ENCODE measurements at regions not wholly inside any gene's neighbourhood (a gene's known extent, or its start where the extent isn't known, plus 50 kb on each side); places are given as distances from the start of the nearest gene placed in this dataset.

DNA sequence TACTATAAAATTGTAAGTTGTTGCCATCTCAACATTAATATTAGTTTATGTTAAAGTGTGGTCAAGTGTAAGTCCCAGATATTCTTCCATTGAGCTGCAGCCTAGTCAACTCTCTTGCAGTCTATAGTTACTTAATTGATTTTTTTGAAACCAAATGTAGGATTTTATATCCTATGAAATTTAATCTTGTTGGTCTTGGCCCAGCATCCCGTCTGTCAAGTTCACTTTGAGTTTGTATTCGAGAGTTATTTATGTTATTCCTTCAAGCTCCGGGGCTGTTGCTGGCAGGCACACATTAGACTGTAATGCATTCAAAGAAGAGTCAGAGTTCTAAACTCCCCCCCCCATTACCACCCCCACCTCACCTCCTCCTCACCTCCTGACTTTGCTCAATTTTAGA lies 71.0 kb upstream of the SPACA1 start:
- intact Hi-C loops (cut with micrococcal nuclease) = no loop called here
- ATAC-seq (no peak), DNase-seq (no peak)
- Mint-ChIP-seq H3K27ac (no peak overlapping the region), H3K4me1 (ENCODE audit: low read depth) (no peaks in the 10 kb centered on the region), H3K9me3 (no peaks in the 10 kb centered on the region), H3K36me3 (ENCODE audit: low read depth) (no peaks in the 10 kb centered on the region), H3K27me3 (peaks cover 23% of the 10 kb centered on the region), H3K4me3 (no peak overlapping the region)
- ChIA-PET CTCF (no interaction called here), POLR2A (no interaction called here)
- TF ChIP-seq, protein P1, sequence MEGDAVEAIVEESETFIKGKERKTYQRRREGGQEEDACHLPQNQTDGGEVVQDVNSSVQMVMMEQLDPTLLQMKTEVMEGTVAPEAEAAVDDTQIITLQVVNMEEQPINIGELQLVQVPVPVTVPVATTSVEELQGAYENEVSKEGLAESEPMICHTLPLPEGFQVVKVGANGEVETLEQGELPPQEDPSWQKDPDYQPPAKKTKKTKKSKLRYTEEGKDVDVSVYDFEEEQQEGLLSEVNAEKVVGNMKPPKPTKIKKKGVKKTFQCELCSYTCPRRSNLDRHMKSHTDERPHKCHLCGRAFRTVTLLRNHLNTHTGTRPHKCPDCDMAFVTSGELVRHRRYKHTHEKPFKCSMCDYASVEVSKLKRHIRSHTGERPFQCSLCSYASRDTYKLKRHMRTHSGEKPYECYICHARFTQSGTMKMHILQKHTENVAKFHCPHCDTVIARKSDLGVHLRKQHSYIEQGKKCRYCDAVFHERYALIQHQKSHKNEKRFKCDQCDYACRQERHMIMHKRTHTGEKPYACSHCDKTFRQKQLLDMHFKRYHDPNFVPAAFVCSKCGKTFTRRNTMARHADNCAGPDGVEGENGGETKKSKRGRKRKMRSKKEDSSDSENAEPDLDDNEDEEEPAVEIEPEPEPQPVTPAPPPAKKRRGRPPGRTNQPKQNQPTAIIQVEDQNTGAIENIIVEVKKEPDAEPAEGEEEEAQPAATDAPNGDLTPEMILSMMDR (IDR thresholded peaks at IDR 0.05) = no peak

DNA sequence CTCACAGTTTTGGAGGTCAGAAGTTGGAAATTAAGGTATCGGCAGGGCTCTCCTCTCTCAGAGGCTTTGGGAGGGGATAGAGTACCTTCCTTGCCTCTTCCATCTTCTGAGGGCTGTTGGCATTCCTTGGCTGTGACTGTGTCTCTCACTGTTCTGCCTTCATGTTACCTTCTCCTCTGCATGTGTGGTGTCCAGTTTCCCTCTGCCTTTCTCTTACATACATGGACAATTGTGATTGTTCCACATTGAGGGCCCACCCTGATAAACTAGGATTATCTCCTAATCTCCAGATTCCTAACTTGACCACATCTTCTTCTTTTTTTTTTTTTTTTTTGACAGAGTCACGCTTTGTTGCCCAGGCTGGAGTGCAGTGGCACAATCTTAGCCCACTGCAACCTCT lies 72.1 kb upstream of the SPACA1 start:
- H3K4me1 Mint-ChIP-seq (ENCODE audit: low read depth) = no peaks in the 10 kb centered on the region
- no peak overlapping the region for H3K27ac Mint-ChIP-seq
- CTCF ChIA-PET = no interaction called here
- POLR2A ChIA-PET = no interaction called here
- H3K9me3 Mint-ChIP-seq = no peaks in the 10 kb centered on the region
- TF ChIP-seq, protein P1 (IDR thresholded peaks at IDR 0.05) = no peak
- ATAC-seq (no peak), DNase-seq (no peak)
- H3K36me3 Mint-ChIP-seq (ENCODE audit: low read depth) = no peaks in the 10 kb centered on the region
- peaks cover 19% of the 10 kb centered on the region for H3K27me3 Mint-ChIP-seq
- no peak overlapping the region for H3K4me3 Mint-ChIP-seq
- intact Hi-C loops (cut with micrococcal nuclease) = no loop called here

DNA sequence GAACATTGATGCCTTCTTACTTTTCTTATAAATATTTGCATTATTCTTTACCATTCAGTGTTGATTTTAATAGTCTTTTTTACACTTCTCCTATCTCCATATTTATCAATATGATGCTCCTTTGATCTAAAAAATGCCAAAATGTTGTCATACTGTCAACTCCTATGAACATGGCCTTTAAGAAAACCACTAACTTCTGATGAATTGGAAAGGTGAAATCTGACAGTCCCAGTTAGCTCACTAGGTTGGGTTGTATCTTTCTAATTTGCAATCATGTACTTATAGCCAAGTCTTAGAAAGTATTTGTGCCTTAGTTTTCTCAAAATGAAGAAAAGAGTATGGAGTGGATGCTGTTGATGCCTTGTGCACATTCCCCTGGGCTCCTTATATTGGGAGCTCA lies 75.4 kb upstream of the SPACA1 start:
- CTCF ChIA-PET = no interaction called here
- DNase-seq (no peak), ATAC-seq (no peak)
- Mint-ChIP-seq H3K36me3 (ENCODE audit: low read depth) (no peaks in the 10 kb centered on the region), H3K4me1 (ENCODE audit: low read depth) (no peaks in the 10 kb centered on the region), H3K4me3 (no peak overlapping the region), H3K27me3 (peaks cover 4% of the 10 kb centered on the region), H3K9me3 (no peaks in the 10 kb centered on the region), H3K27ac (no peak overlapping the region)
- intact Hi-C loops (cut with micrococcal nuclease) = no loop called here
- TF ChIP-seq, protein P1 (IDR thresholded peaks at IDR 0.05) = no peak
- POLR2A ChIA-PET = no interaction called here

DNA sequence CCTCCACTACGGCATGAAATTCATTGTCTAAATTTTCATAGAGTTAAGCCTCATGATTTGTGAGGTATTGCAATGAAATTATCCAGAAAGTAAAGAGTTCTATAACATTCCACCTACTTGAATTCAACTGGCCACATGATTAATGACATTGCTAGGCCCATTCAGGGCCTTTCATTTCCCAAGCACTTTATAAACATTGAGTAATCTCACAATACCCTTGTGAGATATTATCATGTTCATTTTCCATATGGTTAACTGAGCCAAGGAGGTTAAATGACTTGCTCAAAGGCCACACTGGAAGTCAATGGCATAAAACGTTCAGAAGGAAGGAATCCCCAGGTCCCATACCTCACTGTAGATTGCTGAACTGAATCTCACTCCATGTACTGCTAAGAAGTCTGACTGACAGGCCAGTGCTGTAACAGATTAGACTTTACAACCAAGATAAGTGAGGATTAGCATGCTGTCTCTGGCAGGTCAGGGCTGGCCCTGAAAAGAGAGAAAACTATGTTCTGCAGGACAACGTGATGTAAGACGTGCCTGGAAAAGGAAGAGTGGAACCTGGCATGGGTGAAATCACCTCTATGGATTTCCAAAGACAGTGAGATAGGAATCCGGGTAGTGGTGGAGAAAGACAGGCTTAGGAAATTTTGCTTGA lies 75.9 kb upstream of the SPACA1 start:
- ATAC-seq (no peak), DNase-seq (no peak)
- TF ChIP-seq, protein P1 (IDR thresholded peaks at IDR 0.05) = no peak
- Mint-ChIP-seq H3K27ac (no peak overlapping the region), H3K9me3 (no peaks in the 10 kb centered on the region), H3K27me3 (peaks cover 4% of the 10 kb centered on the region), H3K4me3 (no peak overlapping the region), H3K36me3 (ENCODE audit: low read depth) (no peaks in the 10 kb centered on the region), H3K4me1 (ENCODE audit: low read depth) (no peaks in the 10 kb centered on the region)
- intact Hi-C loops (cut with micrococcal nuclease) = no loop called here
- ChIA-PET CTCF (no interaction called here), POLR2A (no interaction called here)

DNA sequence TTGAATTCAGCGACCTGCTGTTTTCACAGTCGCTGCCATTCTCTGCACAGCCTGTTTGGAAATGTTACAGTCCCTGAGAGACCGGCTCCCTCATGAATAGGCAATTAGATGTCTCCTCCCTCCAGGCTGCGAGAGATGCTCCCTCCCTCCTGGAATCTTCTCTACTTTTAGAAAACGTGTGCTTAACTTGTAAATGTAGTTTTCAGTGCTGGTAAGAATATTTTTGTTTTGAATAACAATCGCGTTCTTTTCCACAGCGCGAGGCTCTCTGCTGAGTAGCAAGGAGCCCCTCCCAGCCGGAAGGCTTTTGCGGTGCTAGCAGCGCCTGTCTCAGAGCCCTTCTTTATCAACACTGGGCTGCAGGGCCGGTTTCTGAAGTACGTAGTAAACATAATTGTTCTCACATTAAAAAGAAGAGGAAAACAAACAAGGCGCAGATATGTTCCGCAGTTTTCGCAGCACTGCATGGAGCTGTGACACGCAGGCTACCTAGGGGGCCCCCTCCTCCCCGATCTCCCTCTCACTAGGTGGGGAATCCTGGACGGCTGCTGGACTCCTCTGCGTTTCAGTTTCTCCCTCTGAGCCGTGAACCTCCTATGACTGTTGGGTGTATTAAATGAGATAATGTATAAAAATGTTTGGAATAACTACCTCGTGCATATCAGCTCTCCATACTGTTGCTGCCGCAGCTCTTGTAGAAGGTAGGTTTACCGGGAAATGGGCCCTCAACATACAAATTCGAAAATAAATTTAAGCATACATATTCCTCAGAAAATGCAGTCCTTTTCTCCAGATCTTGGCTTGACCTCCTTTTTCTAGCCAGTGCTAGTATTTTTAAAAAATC lies 79.0 kb upstream of the SPACA1 start:
- Mint-ChIP-seq H3K27ac (no peak overlapping the region), H3K36me3 (ENCODE audit: low read depth) (no peaks in the 10 kb centered on the region), H3K27me3 (peaks cover 10% of the 10 kb centered on the region), H3K9me3 (no peaks in the 10 kb centered on the region), H3K4me1 (ENCODE audit: low read depth) (no peaks in the 10 kb centered on the region), H3K4me3 (no peak overlapping the region)
- POLR2A ChIA-PET = no interaction called here
- ATAC-seq (peak; percentile 56), DNase-seq (peak; percentile 35)
- TF ChIP-seq, protein P1 (IDR thresholded peaks at IDR 0.05) = no peak
- CTCF ChIA-PET = no interaction called here
- intact Hi-C loops (cut with micrococcal nuclease) = no loop called here
